Activated CD4-positive, CD25-positive, alpha-beta regulatory T cell treated with anti-CD3 and anti-CD28 coated beads, Interleukin-2, amount 50 U/mL, for 16 hours (primary cell): ENCODE measurements at regions not wholly inside any gene's neighbourhood (a gene's known extent, or its start where the extent isn't known, plus 50 kb on each side); places are given as distances from the start of the nearest gene placed in this dataset.
"Not testable (repeated sequence)": the region's sequence is repeated elsewhere in the genome, so short reads cannot be mapped to it uniquely, and the experiment has no call there.

Source experiments
- DNase-seq: peaks from one replicate; pipeline ENCODE4 v3.0.0-alpha.2; 2020; ENCODE audit warnings: low read depth, low spot score

DNA sequence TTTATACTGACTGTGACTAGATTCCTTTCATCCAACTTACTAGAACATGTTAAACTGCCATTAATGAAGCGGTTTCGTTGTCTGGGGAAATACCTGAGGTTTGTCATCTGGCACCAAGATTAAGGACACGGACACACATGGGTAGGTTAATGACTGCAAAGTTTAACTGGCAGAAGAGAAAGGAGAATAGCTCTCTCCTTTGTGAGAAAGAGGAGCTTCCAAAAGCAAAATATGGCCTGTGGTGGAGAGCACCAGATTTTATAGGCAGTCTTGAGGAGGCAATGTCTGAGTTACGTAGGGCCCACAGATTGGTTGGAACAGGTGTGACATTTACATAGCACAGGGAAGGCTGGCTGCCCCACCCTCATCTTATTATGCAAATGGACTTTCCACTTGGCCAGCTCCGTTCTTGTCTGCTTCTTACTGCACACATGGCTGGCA is 1193.0 kb upstream of the CELF2 start:
- DNase-seq, result no peak

DNA sequence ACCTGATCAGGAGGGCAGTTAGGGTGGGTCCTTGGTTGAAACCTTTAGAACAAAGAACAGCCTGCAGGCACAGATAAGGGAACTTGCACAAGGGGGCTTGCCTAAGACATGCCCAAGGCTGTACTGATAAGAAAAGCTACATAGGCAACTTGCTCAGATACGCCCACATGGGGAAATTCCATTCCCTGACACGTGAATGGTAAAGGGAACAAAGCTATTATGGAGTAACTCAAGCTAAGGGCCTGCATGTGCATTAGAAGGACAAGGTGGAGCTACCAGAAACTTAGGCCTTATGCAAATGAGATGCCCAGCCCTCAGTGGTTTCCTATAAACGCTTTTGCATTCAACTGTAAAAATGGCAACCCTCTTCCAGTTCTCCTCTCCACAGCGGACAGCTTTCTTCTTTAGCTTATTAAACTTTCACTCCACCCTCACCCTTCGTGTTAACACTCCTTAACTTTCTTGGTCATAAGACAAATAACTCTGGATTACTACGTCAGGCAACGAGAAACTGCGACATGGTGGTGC is 1192.1 kb upstream of the CELF2 start:
- DNase-seq, result no peak

DNA sequence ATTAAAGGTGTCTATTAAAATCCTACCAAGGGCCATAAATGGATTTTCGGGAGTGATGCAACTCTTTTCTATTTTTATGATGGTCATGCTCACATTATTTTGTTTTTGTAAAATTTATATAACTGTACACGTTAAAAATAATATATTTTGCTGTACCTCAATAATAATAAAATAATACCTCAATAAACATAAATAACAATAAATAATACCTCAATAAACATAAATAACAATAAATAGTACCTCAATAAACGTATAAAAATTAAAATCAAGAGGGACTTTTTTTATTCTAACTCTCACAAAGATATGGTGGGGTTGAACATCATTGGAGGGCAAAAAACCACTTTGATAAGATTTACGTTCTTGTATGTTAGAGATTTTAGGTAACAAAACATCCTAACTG is 1189.6 kb upstream of the CELF2 start:
- no peak for DNase-seq

DNA sequence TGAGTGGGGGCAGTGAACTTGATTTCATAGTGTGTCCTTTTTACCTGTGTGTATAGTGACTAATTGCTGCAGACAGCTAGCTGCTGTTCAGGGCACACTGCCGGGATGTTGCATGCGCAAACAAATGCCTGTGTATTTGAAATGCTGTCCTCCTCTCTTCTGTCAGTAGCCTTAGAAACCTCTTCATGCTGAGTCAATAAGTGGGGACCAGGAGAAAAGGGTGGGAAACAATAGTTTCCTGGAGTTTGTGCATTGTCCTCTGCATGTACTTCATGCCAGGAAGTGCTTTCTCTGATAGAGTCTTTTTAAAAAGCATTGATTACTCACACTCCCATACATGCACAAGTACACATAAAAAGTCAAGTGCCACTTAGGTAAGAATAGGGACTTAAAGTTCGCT is 1183.7 kb upstream of the CELF2 start:
- DNase-seq, result no peak

DNA sequence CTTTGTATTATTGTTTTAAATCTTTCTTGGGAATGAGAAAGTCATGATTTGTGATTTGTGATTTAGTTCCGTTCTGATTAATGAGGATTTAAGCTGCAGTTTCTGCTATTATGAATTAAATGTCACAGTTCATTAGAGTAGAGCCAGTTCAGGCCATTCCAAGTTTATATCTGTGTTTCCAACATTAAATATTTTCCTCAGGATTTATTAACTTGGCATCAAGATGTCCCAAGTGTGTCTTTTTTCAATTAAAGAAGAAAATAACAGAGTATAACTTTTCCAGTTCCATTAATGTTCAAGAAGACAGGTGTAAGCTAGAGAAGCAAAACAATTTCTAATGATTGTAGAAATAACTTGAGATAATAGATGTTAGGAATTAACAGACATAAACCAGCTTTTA is 1183.2 kb upstream of the CELF2 start:
- no peak for DNase-seq

DNA sequence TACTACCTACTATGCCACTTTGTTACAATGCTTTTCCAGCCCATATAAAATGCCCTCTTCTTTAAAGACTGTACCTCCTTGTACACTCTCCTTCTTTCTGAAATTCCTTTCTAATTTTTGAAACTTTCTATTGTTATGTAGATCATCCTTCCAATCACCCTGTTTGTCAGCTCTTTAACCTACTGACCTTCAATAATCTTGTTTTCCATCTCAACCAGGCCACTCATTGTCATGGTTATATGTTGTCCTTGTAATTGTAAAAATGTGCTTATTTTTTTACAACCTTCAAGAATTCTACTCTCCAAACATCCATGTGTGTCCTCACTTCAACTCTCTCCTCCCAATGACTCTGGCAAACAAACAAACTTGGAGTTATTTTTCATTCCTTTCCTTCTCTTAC is 1172.6 kb upstream of the CELF2 start:
- no peak for DNase-seq

DNA sequence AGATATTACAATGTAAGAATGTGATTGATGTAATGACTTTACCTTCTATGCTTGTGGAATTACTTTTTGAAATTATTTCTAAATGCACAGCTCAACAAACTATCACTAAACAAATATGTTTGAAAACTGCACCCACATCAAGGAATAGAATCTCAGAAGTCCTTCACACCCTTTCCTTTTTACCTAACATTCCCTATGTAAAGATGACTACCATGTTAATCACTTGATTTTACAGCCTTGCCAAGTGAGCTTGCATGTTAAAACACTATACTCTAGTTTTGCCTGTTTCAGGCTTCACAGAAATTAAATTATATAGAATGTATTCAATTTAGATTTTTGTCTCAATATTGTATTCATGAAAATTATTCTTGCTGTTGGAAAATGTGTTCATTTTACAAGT is 1169.4 kb upstream of the CELF2 start:
- DNase-seq, result no peak

DNA sequence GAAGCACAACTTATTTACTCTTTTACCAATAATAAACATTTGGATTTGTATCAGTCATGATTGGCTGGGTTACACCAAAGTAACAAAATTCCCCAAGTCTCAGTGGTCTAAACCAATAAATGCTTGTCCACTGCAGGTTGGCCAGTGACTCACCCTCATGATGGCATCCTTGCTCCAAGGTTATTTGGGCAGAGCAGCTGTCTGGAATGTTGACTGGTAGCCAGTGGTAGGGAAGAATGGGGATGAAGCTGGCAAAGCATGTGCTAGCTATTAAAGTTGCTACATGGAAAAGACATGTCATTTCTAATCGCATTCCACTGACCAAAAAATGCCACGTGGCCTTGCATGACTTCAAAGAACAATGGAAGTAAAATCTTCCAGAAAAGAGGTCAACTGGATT is 1168.7 kb upstream of the CELF2 start:
- DNase-seq, result no peak

DNA sequence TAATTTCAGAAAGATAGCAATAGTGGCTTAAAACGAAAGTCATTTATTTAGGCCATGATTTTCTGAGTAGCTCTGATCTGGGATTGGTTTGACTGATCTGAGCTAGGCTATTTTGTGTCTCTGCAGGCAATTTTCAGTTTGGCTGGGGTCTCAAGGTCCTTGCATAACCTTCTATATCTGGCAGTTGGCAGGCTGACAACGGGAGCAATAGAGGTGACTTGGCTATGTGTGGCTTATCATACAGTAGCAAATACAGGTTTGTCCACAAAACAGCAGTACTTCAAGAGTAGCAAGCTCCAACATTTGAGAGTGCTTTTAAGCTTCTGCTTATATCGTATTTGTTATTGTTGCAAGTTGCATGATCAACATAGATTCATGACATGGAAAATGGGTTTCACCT is 1167.3 kb upstream of the CELF2 start:
- DNase-seq, result no peak

DNA sequence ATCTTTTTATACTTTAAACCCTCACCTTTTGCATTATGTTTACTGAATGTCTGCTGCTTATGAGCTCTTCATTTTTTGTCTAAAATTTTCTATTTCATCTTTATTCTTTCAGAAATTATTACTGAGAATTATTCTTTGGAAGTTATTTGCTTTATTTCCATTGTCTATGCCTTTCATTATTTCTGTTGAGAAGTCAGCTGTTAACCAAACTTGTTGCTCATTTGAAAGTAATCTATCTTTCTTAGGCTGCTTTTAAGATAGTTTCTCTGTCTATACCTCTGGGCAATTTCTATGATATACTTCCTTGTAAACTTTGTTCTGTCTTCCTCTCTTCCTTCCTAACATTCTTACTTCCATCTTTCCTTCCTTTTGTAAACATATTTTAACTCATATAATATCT is 1165.9 kb upstream of the CELF2 start:
- DNase-seq, result no peak

DNA sequence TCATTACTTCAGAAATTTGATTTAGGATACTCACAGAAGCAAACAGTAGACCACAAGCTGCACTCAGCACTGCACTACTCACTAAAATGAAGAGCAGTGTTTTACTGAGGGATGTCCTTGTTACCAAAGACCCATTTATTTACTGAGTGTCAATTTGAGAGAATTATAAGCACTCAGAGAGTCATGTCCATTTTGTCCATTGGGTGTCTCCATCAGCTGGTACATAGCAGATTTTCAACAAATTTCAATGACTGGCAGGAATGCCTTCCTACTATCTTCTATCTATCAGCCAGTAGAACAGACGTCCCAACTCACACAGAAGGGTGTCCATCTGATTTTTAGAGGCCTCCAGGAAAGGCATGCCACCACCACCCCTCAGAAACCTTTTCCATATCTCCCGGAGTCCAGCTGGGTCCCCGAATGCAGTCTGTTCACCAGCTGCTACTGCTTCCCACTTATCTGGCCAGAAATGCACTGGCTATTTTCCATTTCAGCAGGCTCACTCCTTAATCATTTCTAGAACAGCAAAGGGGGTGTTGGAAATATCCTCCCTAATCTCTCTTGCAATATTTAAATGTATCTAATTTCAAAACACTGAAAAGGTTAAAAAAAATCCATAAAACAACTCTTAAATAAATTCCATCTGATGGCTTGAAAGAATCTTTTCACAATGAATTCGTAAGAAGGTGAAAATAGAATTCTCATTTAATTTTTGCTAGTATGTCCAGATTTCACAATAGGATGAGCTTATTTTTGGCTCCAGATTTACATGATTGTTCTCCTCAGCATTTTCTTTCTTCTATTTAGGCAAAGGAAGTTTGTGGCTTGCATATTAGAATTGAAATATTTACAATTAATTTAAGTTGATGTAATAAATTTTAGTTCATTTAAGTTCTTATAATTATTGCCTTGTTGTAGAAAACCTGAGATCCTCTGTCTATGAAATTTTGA is 1164.0 kb upstream of the CELF2 start:
- no peak for DNase-seq

DNA sequence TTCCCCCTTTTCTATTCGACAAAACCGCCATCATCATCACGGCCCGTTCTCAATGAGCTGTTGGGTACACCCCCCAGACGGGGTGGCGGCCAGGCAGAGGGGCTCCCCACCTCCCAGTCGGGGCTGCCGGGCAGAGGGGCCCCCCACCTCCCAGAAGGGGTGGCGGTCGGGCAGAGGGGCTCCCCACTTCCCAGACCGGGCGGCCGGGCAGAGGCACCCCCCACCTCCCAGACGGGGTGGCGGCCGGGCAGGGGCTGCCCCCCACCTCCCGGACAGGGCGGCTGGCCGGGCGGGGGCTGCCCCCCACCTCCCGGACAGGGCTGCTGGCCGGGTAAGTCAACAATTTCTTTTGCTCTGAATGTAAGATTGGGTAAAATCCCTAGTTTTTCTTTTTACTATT is 1162.2 kb upstream of the CELF2 start:
- not testable (repeated sequence) for DNase-seq

DNA sequence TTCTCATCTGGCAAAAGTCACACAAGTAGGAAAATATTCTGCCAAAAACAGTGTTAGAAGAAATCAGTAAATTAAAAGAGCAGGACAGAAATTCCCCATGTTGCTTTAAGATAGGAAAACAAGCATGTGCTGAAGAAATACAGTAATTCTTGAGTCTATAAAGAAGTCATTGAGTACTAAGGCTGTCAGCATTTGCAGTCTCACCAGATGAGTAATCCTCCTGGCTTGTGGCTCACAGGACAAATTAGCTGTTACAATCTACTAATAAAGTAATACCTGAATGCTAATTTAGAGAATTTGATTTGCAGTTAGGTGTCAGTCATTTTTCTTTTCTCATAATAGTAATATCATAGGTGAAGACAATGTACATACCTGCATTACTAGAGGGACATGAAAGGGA is 1158.9 kb upstream of the CELF2 start:
- DNase-seq, result no peak

DNA sequence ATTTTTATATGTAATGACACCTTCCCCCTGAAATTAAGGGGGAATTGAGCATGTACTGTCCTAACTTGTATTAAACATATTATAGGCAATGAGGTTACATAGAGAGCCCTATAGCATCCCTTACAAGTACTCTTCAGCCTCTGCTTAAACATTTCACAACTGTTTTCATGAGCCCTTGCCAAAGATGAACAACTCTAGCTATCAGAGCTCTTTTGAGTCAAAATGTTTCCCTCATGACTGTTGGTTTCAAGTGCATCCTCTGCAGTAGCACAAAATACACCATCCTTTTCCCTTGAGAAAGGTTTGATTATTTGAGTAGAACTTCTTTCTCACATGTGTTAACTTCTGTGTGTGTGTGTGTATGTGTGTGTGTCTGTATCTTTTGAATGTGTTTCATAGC is 1157.6 kb upstream of the CELF2 start:
- DNase-seq, result no peak

DNA sequence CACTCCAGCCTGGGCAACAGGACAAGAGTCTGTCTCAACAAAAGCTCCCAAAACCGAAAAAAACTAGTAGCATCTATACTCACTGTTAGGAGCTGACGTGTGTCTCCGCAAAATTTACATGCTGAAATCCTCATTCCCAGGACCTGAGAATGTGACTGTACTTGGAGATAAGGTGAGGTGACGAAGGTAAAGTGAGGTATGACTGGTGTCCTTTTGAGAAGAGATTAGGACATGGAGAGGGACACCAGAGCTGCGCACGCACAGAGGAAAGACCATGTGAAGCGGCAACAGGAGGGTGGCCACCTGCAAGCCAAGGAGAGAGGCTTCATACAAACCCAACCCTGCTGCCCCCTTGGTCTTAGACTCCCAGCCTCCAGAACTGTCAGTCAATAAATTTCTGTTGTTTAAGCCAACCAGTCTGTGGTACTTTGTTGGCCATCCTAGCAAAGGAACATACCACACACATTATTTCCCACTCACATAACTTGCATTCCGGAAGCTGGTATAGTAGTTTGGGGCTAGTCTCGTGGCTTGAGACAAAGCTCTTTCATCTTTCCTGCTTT is 1154.0 kb upstream of the CELF2 start:
- no peak for DNase-seq

DNA sequence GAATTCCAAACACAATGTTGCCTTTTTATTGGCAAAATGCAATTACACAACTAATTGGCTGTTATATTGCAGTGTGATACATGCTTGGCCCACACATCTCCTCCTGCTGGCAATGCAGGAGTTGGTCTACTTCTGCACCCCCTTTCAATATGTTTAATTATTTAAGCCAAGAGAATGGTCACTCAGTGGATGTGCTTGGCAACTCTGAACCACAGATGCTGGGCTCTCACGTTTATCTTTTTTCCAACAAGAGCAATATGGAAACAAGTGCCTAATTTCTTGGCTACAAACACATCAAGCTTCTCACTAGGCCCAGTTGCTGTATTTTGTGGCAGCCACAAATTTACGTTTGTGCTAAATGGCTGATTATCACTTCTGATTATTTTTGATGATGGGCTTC is 1149.2 kb upstream of the CELF2 start:
- DNase-seq, result no peak

DNA sequence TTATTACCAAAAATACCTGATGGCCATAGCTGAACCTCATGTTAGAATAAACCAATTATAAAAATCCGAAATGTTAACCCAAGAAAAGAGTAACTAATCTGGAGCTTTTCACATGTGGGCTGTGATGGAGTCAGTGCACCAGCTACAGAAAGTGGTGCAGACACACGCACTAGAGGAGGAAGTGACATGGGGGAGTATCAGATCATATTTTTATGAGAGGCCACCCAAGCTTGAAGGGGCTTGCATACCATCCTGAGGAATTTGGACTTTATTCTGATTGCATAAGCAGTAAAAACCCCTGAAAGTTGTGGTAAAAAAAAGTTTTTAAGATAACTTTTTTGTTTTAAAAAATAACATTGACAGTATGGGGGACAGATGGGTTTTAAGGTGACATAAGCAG is 1148.5 kb upstream of the CELF2 start:
- DNase-seq, result no peak

DNA sequence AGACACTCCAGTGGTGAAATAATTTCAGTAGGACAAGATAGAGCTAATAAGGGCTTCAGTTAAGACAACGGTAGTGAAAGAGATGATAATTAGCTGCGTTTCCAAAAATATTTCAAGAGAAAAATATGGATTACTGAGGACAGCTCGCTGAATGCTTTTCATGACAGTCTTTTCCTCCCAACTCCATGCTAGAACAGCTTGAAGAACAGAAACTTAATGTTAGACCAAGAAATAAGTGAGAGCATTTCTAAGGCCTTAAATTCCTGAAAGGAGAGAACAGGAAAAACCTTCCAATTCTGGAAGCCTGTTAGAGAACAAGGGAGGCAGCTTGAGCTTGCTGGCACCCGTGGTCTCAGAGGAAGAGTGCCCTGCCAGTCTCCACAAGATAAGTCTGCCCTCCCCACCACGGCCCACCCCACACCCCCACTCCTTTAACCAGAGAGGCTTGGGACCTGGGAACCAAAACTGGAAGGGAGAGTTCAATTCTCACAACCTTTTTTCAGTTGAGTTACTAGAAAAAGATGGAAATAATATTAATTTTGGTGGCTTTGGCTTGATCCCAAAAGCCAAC is 1148.0 kb upstream of the CELF2 start:
- no peak for DNase-seq

DNA sequence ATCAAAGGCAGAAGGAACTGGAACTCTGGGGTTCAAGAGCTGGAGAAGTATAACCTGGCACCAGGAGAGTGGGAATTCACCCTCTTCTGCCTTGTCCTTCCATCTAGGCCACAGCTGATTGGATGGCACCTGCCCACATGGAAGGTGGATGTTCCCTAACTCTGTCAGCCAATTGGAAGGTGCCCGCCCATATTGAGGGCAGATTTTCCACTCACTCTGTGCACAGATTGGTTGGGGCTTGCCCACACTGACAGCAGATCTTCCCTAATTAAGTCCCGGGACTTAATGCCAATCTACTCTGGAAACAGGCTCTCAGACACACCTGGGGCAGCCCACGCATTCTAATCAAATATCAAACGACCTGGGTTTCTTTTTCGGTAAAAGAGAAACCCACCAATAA is 1142.3 kb upstream of the CELF2 start:
- no peak for DNase-seq

DNA sequence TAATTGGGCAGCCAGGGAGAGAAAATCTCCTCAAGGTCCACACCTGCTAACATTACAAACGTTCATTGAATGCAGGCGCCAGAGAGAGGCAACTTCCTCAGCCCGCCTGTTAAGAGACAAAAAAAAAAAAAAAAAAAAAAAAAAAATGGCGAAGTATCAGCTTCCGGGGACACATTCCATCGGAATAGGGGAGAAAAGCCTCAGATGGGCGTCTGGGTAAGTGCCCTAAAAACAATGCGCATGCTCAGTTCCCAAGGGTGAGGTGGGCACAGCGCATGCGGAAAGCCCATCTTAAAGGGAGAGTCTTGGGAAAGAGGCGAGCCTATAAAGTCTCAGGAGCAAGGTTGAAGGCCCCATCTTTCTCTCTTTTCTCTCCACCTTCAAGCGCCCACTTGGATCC is 1139.7 kb upstream of the CELF2 start:
- no peak for DNase-seq

DNA sequence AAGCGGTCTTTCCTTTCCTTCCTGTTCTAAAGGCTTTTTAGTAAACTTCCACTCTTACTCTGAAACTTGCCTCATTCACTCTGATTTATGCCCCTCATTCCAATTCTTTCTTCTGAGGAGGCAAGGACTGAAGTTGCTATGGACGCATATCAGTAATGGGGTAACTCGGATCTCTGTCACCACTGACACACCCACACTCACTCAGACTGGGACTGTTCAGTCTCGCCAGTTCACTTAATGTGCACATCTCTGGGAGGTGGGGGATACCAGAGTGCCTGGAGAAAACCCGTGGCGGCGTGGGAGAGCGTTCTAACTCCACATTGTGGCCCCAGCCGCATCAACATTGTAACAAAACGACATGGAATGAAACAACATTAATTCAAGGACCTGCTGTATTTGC is 1139.3 kb upstream of the CELF2 start:
- no peak for DNase-seq

DNA sequence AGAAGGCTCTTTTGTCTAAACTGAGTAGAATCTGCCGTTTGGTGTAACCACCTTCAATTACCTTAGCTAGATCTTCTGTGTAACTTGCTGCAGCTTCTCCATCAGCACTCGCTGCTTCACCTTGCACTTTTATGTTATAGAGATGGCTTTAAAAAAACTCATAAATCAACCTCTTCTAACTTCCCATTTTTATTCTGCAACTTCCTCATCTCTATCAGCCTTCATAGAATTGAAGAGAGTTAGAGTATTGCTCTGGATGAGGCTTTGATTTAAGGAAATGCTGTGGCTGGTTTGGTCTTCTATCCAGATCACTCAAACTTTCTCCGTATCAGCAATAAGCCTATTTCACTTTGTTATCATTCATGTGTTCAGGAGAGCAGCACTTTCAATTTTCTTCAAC is 1131.9 kb upstream of the CELF2 start:
- DNase-seq, result no peak

DNA sequence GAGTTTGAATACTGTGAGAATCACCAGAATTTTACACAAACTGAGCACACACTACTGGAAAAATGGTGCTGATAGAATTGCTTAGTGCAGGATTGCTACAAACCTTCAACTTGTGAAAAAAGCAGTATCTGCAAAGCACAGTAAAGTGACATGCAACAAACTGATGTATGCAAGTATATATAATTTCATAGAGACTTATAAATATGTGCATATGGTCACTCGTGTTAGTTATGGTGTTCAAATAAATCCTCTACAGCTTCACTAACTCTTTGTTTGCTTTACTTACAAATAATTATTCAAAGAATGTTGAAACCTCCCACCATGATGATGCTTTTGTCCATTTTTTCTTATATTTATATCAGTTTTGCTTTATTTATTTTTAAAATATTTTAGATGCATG is 1130.9 kb upstream of the CELF2 start:
- DNase-seq, result no peak
